H1 (cell line): ENCODE measurements at regions not wholly inside any gene's neighbourhood (a gene's known extent, or its start where the extent isn't known, plus 50 kb on each side); places are given as distances from the start of the nearest gene placed in this dataset.

Experiments used
- CTCF ChIA-PET: fragments of 300-600 bp; sonication (Branson Sonifier 250); formaldehyde crosslinking; loops from one replicate; lab custom pipeline; 2021; ENCODE audit not compliant: partially characterized antibody; lab: Charles Lee
- POLR2A ChIA-PET: fragments of 300-600 bp; sonication (Branson Sonifier 250); formaldehyde crosslinking; loops from one replicate; lab custom pipeline; 2021; ENCODE audit warnings: inconsistent platforms; ENCODE audit not compliant: partially characterized antibody; lab: Charles Lee
- DNase-seq, 2 experiments: peaks; one replicate each; pipeline versions ENCODE4 v3.0.0 to v3.0.0-alpha.2; 2010 to 2022; ENCODE audit warnings: low spot score in 2 of 2, low read depth in 1 of 2, mixed read lengths in 1 of 2
- FAIRE-seq: peaks from 2 replicates; lab custom pipeline; 2011; peaks lifted over from hg19 to GRCh38; lab: Jason Lieb, UNC
- H2AFZ ChIP-seq: 2 replicates; pipeline ENCODE4 v1.8.1; 2012; ENCODE audit warnings: low read length, inconsistent platforms
- H2AK5ac ChIP-seq: 2 replicates; pipeline ENCODE4 v1.6.1; 2013; ENCODE audit warnings: low read depth, low read length
- H2BK120ac ChIP-seq: replicated peaks from 2 replicates; pipeline ENCODE3; 2013; ENCODE audit warnings: low read depth, low read length, inconsistent platforms
- H2BK12ac ChIP-seq: 2 replicates; pipeline ENCODE4 v1.6.1; 2013; ENCODE audit warnings: low read depth, low read length
- H2BK15ac ChIP-seq: 2 replicates; pipeline ENCODE4 v1.6.1; 2013; ENCODE audit warnings: low read length
- H2BK20ac ChIP-seq: 2 replicates; pipeline ENCODE4 v1.6.1; 2013; ENCODE audit warnings: low read length
- H2BK5ac ChIP-seq: 2 replicates; pipeline ENCODE4 v1.6.1; 2013; ENCODE audit warnings: low read depth, low read length
- H3K14ac ChIP-seq: 2 replicates; pipeline ENCODE4 v1.6.1; 2013; ENCODE audit warnings: inconsistent platforms; ENCODE audit not compliant: insufficient read length
- H3K18ac ChIP-seq: 2 replicates; pipeline ENCODE4 v1.6.1; 2013; ENCODE audit warnings: low read length; ENCODE audit errors: extremely low read depth
- H3K23ac ChIP-seq: 2 replicates; pipeline ENCODE4 v1.6.1; 2013; ENCODE audit warnings: inconsistent platforms; ENCODE audit not compliant: insufficient read length
- H3K23me2 ChIP-seq: 2 replicates; pipeline ENCODE4 v1.6.1; 2013; ENCODE audit warnings: low read depth, low read length
- H3K27ac ChIP-seq: 2 replicates; pipeline ENCODE4 v1.6.1; 2011; ENCODE audit warnings: low read depth, low read length, inconsistent platforms
- H3K27me3 ChIP-seq, 4 experiments: replicated peaks in 1 of 4; 1 replicate in 1 of 4; 2 replicates in 3 of 4; pipeline versions ENCODE4 v1.6.1 to v1.8.1; 2011 to 2013; ENCODE audit warnings: low read length in 3 of 4, mild to moderate bottlenecking in 3 of 4, inconsistent platforms in 2 of 4, mixed read lengths in 2 of 4, moderate library complexity in 1 of 4; ENCODE audit not compliant: control insufficient read depth in 3 of 4, insufficient read depth in 3 of 4; ENCODE audit errors: extremely low read depth in 1 of 4
- H3K36me3 ChIP-seq, 4 experiments: 2 replicates each; pipeline versions ENCODE4 v1.6.1 to v1.8.1; 2011 to 2013; ENCODE audit warnings: mild to moderate bottlenecking in 4 of 4, low read length in 3 of 4, moderate library complexity in 2 of 4, control low read depth in 1 of 4, inconsistent platforms in 1 of 4; ENCODE audit not compliant: insufficient read depth in 4 of 4, control insufficient read depth in 2 of 4
- H3K4ac ChIP-seq: replicated peaks from 2 replicates; pipeline ENCODE3; 2013; ENCODE audit warnings: low read length, low read depth, mixed read lengths, inconsistent platforms; ENCODE audit not compliant: insufficient read length
- H3K4me1 ChIP-seq, 4 experiments: replicated peaks in 1 of 4; 1 replicate in 1 of 4; 2 replicates in 3 of 4; pipeline versions ENCODE4 v1.6.1 to v1.8.1; 2011 to 2013; ENCODE audit warnings: low read length in 3 of 4, inconsistent platforms in 2 of 4, mixed read lengths in 1 of 4; ENCODE audit not compliant: insufficient read depth in 4 of 4, control insufficient read depth in 3 of 4
- H3K4me2 ChIP-seq, 2 experiments: 2 replicates each; pipeline versions ENCODE4 v1.6.1 to v1.8.1; 2011 to 2013; ENCODE audit warnings: low read depth in 2 of 2, low read length in 2 of 2, control low read depth in 1 of 2, inconsistent platforms in 1 of 2, mild to moderate bottlenecking in 1 of 2; ENCODE audit not compliant: insufficient read depth in 1 of 2
- H3K4me3 ChIP-seq, 4 experiments: fragments of 200-600, 300-600 bp in 1 of 4; sonication (generic), shearing (Covaris generic), sonication (Bioruptor Twin) in 1 of 4; 2 replicates each; pipeline versions ENCODE4 v1.5.1 to v1.8.1; 2011 to 2016; ENCODE audit warnings: low read length in 4 of 4, low read depth in 3 of 4, control low read depth in 2 of 4, inconsistent platforms in 2 of 4, mild to moderate bottlenecking in 2 of 4, mixed read lengths in 1 of 4, moderate library complexity in 1 of 4; ENCODE audit not compliant: insufficient read depth in 2 of 4; ENCODE audit errors: extremely low read depth in 1 of 4
- H3K56ac ChIP-seq: replicated peaks from 2 replicates; pipeline ENCODE3; 2013; ENCODE audit warnings: low read depth, mild to moderate bottlenecking, mixed read lengths, low read length, inconsistent platforms; ENCODE audit not compliant: insufficient read length
- H3K79me1 ChIP-seq: 2 replicates; pipeline ENCODE4 v1.6.1; 2013; ENCODE audit warnings: low read depth, low read length, control low read depth
- H3K79me2 ChIP-seq, 2 experiments: 2 replicates each; pipeline versions ENCODE4 v1.6.1 to v1.8.1; 2012 to 2013; ENCODE audit warnings: low read length in 2 of 2, mild to moderate bottlenecking in 2 of 2, inconsistent platforms in 1 of 2; ENCODE audit not compliant: insufficient read depth in 2 of 2, control insufficient read depth in 1 of 2
- H3K9ac ChIP-seq, 4 experiments: replicated peaks in 1 of 4; 1 replicate in 1 of 4; 2 replicates in 3 of 4; pipeline versions ENCODE4 v1.6.1 to v1.8.1; 2011 to 2013; ENCODE audit warnings: low read depth in 3 of 4, low read length in 3 of 4, control low read depth in 2 of 4, mild to moderate bottlenecking in 2 of 4, moderate library complexity in 2 of 4, inconsistent platforms in 1 of 4; ENCODE audit errors: extremely low read depth in 1 of 4
- H3K9me3 ChIP-seq, 2 experiments: 2 replicates each; pipeline versions ENCODE4 v1.6.1 to v1.8.1; 2012 to 2013; ENCODE audit warnings: mild to moderate bottlenecking in 2 of 2, moderate library complexity in 2 of 2, control low read depth in 1 of 2, inconsistent platforms in 1 of 2, low read depth in 1 of 2, low read length in 1 of 2, mixed read lengths in 1 of 2; ENCODE audit not compliant: insufficient read depth in 2 of 2
- H4K20me1 ChIP-seq, 2 experiments: replicated peaks in 1 of 2; 2 replicates each; pipeline versions ENCODE3 to v1.8.1; 2011 to 2013; ENCODE audit warnings: inconsistent platforms in 2 of 2, low read length in 2 of 2, mild to moderate bottlenecking in 1 of 2; ENCODE audit not compliant: insufficient read depth in 2 of 2, control insufficient read depth in 1 of 2
- H4K5ac ChIP-seq: 2 replicates; pipeline ENCODE4 v1.6.1; 2013; ENCODE audit warnings: low read length, low read depth, mixed read lengths, inconsistent platforms; ENCODE audit not compliant: insufficient read length
- H4K8ac ChIP-seq: 2 replicates; pipeline ENCODE4 v1.8.0; 2013; ENCODE audit warnings: mild to moderate bottlenecking, moderate library complexity, low read length, inconsistent platforms; ENCODE audit not compliant: insufficient read depth; ENCODE audit errors: extremely low read depth
- H4K91ac ChIP-seq: replicated peaks from 2 replicates; pipeline ENCODE3; 2013; ENCODE audit warnings: low read length, mixed read lengths, inconsistent platforms; ENCODE audit not compliant: insufficient read length
- SIN3A ChIP-seq, 2 experiments: IDR thresholded peaks in 1 of 2; conservative IDR thresholded peaks in 1 of 2; 2 replicates each; pipeline ENCODE4 v1.6.1; 2011 to 2012; ENCODE audit warnings: low read length in 2 of 2, improper control_type of control experiment in 1 of 2, low read depth in 1 of 2, mild to moderate bottlenecking in 1 of 2
- WGBS, 2 experiments: shearing (Covaris generic) in 1 of 2; methylation state at CpG; one replicate each; pipeline versions ENCODE4 v1.1.6 to v1.1.7; 2013 to 2015; ENCODE audit warnings: low lambda C conversion rate in 2 of 2, mixed read lengths in 2 of 2, inconsistent platforms in 1 of 2, low coverage in 1 of 2, missing lambda C conversion rate in 1 of 2; ENCODE audit not compliant: insufficient replicate concordance in 2 of 2, insufficient coverage in 1 of 2, insufficient read length in 1 of 2; ENCODE audit errors: extremely low coverage in 1 of 2, missing lambda C conversion rate in 1 of 2; 5-methylcytosine and 5-hydroxymethylcytosine counted together

DNA sequence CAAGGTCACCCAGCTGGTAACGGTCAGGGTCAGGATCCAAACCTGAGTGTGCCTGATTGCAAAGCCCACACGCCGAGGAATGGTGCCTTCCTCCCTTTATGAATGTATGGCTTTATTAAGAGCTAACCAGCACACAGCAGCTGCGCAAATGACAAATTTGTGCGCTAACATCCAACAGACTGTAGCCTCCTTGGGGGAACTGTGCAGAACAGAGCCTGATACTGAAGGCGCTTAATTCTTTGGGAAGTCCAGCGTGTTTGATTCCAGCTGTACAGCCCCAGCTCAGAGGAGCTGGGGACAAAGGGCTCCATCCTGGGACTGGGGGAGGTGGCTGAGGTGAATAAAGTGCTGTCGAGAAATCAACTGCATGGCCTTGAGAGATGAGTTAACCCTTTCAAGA lies 75.7 kb upstream of the JARID2 start:
- WGBS, 2 experiments, result 75% methylated on average over 8 of the region's 8 CpGs; no CpG with 5 or more reads in 1 of the 2 experiments
- no peak for FAIRE-seq
- peak overlapping the region in 1 of 2 experiments; percentile 45; a peak in 1 of 4 replicates for H3K4me2 ChIP-seq
- H3K23ac ChIP-seq, result no peak overlapping the region
- H2BK120ac ChIP-seq, result peak overlapping the region; percentile 50
- no peaks in the 10 kb centered on the region for H3K79me1 ChIP-seq
- H3K4me1 ChIP-seq, result peaks cover 13 to 17% (median 15%) of the 10 kb centered on the region in 4 experiments
- POLR2A ChIA-PET, result no interaction called here
- no peak overlapping the region for H3K4ac ChIP-seq
- no peaks in the 10 kb centered on the region for H3K23me2 ChIP-seq
- no peak overlapping the region for H3K56ac ChIP-seq
- H3K14ac ChIP-seq, result no peak overlapping the region
- H3K4me3 ChIP-seq, result no peak overlapping the region
- H3K18ac ChIP-seq, result peak overlapping the region; percentile 75
- no peaks in the 10 kb centered on the region for H3K79me2 ChIP-seq
- peak overlapping the region; percentile 6 for H4K91ac ChIP-seq
- no peaks in the 10 kb centered on the region; a peak in 2 of 7 replicates for H3K27me3 ChIP-seq
- H3K9ac ChIP-seq, result 0 out of 7 replicates have a peak overlapping the region, but pooled peaks of 1 of the 4 experiments have one; percentile 4
- peak overlapping the region; percentile 49; the same call in 1 of the 2 replicates for H2BK15ac ChIP-seq
- H4K5ac ChIP-seq, result no peak overlapping the region
- H2BK20ac ChIP-seq, result peak overlapping the region; percentile 81; the same call in 1 of the 2 replicates
- H2AFZ ChIP-seq, result peak overlapping the region; percentile 25; the same call in 1 of the 2 replicates
- no peaks in the 10 kb centered on the region for H4K20me1 ChIP-seq
- H2BK5ac ChIP-seq, result peak overlapping the region; percentile 62; the same call in 1 of the 2 replicates
- H3K9me3 ChIP-seq, result no peaks in the 10 kb centered on the region
- no peak for TF ChIP-seq SIN3A (conservative IDR thresholded peaks at IDR 0.05 in 1 of 2, IDR thresholded peaks at IDR 0.05 in 1 of 2; ENCODE audit: low read depth in 1 of 2, low read length in 2 of 2)
- no peak for DNase-seq
- no peak overlapping the region for H2AK5ac ChIP-seq
- H2BK12ac ChIP-seq, result peak overlapping the region; percentile 86
- no peak overlapping the region for H4K8ac ChIP-seq
- CTCF ChIA-PET, result interaction anchor here (0.6 to 1.5 kb wide), 2 partner anchors 17 to 31 kb away, joined by 3 to 5 read pairs; no protein-coding TSS in a partner anchor
- no peaks in the 10 kb centered on the region for H3K36me3 ChIP-seq
- H3K27ac ChIP-seq, result no peak overlapping the region
